ENCODE measurements at regions not wholly inside any gene's neighbourhood (a gene's known extent, or its start where the extent isn't known, plus 50 kb on each side); places are given as distances from the start of the nearest gene placed in this dataset.
A peak's percentile ranks its signal among the peaks of the same experiment; 100 is the strongest.

- TF ChIP-seq CTCF (IDR thresholded peaks at IDR 0.05) = peak; percentile 83
- no peak for TF ChIP-seq USF1 (IDR thresholded peaks at IDR 0.05; ENCODE audit: borderline replicate concordance, low read depth)
- TF ChIP-seq POLR2AphosphoS5 (IDR thresholded peaks at IDR 0.05; ENCODE audit: low read depth, low read length) = no peak
Measured at GRCh38 chr4:157992038-157992705, 180.7 kb downstream of the GASK1B start.
